Natural killer cell (primary cell): ENCODE measurements at regions not wholly inside any gene's neighbourhood (a gene's known extent, or its start where the extent isn't known, plus 50 kb on each side); places are given as distances from the start of the nearest gene placed in this dataset.

Experiments used
- ATAC-seq, 3 donors: fragments of 150-1000 bp in 2 of 3; fragments of 200-7000 bp in 1 of 3; cut with Tn5 transposase; 1 replicate in 1 of 3; 2 replicates in 2 of 3; pipeline ENCODE4 v1.10.0; 2021; ENCODE audit warnings: mild to moderate bottlenecking in 2 of 3, moderate library complexity in 2 of 3
- DNase-seq, 2 donors: peaks; one replicate each; pipeline versions ENCODE4 v3.0.0 to v3.0.0-alpha.2; 2013 to 2021; ENCODE audit warnings: mixed read lengths in 1 of 2
- H3K27ac ChIP-seq: one replicate; pipeline ENCODE4 v1.5.1; 2013; ENCODE audit warnings: mild to moderate bottlenecking, low read length
- H3K27me3 ChIP-seq: one replicate; pipeline ENCODE4 v1.6.1; 2013; ENCODE audit warnings: low read length; ENCODE audit not compliant: control insufficient read depth, insufficient read depth
- H3K36me3 ChIP-seq: one replicate; pipeline ENCODE4 v1.6.1; 2013; ENCODE audit warnings: low read length; ENCODE audit not compliant: control insufficient read depth, insufficient read depth
- H3K4me1 ChIP-seq: one replicate; pipeline ENCODE4 v1.6.1; 2013; ENCODE audit warnings: low read length; ENCODE audit not compliant: control insufficient read depth, insufficient read depth
- H3K4me3 ChIP-seq: one replicate; pipeline ENCODE4 v1.5.1; 2013; ENCODE audit warnings: low read length
- H3K9me3 ChIP-seq: one replicate; pipeline ENCODE4 v1.6.1; 2013; ENCODE audit warnings: low read length; ENCODE audit not compliant: control insufficient read depth, insufficient read depth
- H3K27ac Mint-ChIP-seq, 2 donors: one replicate each; pipeline ENCODE4 v1.8.0; 2022; ENCODE audit warnings: mild to moderate bottlenecking in 2 of 2, mixed read lengths in 2 of 2, moderate library complexity in 1 of 2
- H3K27me3 Mint-ChIP-seq, 2 donors: one replicate each; pipeline ENCODE4 v1.8.0; 2022; ENCODE audit warnings: low read depth in 2 of 2, mixed read lengths in 2 of 2
- H3K36me3 Mint-ChIP-seq: one replicate; pipeline ENCODE4 v1.8.0; 2022; ENCODE audit warnings: mixed read lengths
- H3K4me1 Mint-ChIP-seq, 2 donors: one replicate each; pipeline ENCODE4 v1.8.0; 2022; ENCODE audit warnings: mixed read lengths in 2 of 2
- H3K4me3 Mint-ChIP-seq: one replicate; pipeline ENCODE4 v1.8.0; 2022; ENCODE audit warnings: mild to moderate bottlenecking, moderate library complexity, mixed read lengths
- H3K9me3 Mint-ChIP-seq, 2 donors: one replicate each; pipeline ENCODE4 v1.8.0; 2022; ENCODE audit warnings: mixed read lengths in 2 of 2
- CTCF ChIP-seq: fragments of 200-600 bp; IDR thresholded peaks from one replicate; pipeline ENCODE4 v1.8.0; 2022; ENCODE audit warnings: antibody characterized with exemption
- WGBS: methylation state at CpG from one replicate; pipeline ENCODE4 v1.1.7; 2013; ENCODE audit warnings: missing lambda C conversion rate; ENCODE audit not compliant: insufficient coverage; 5-methylcytosine and 5-hydroxymethylcytosine counted together
- intact Hi-C: fragments of 100-400 bp; cut with micrococcal nuclease; formaldehyde crosslinking; loops from one replicate; pipeline ENCODE4 v1.14.2; 2022

- no peaks in the 10 kb centered on the region for H3K27me3 ChIP-seq
- Mint-ChIP-seq H3K36me3 (no peaks in the 10 kb centered on the region), H3K9me3 (no peaks in the 10 kb centered on the region), H3K4me1 (peaks cover 22 to 43% of the 10 kb centered on the region in 2 donors), H3K27ac (no peak overlapping the region), H3K4me3 (no peak overlapping the region), H3K27me3 (no peaks in the 10 kb centered on the region)
- no peaks in the 10 kb centered on the region for H3K36me3 ChIP-seq
- no peaks in the 10 kb centered on the region for H3K9me3 ChIP-seq
- 100% methylated on average over 3 of the region's 3 CpGs for WGBS
- H3K27ac ChIP-seq = no peak overlapping the region
- DNase-seq (no peak), ATAC-seq (no peak)
- no peak overlapping the region for H3K4me3 ChIP-seq
- intact Hi-C loops = no loop called here
- peaks cover 22% of the 10 kb centered on the region for H3K4me1 ChIP-seq
- no peak for TF ChIP-seq CTCF
Measured at GRCh38 chr12:92039046-92039445, 106.6 kb downstream of the BTG1 start.

GRCh38 chr12:92038476-92038875 lies 107.2 kb downstream of the BTG1 start:
- no peaks in the 10 kb centered on the region for H3K36me3 ChIP-seq
- no peak overlapping the region for H3K4me3 Mint-ChIP-seq
- H3K4me1 Mint-ChIP-seq = peaks cover 25 to 47% of the 10 kb centered on the region in 2 donors
- ATAC-seq = no peak
- peaks cover 25% of the 10 kb centered on the region for H3K4me1 ChIP-seq
- intact Hi-C loops = no loop called here
- H3K27ac ChIP-seq = no peak overlapping the region
- no peak overlapping the region for H3K4me3 ChIP-seq
- H3K9me3 Mint-ChIP-seq = no peaks in the 10 kb centered on the region
- H3K9me3 ChIP-seq = no peaks in the 10 kb centered on the region
- no peaks in the 10 kb centered on the region for H3K27me3 ChIP-seq
- H3K27ac Mint-ChIP-seq = peak overlapping the region in 1 of 2 donors; percentile 27
- H3K36me3 Mint-ChIP-seq = no peaks in the 10 kb centered on the region
- H3K27me3 Mint-ChIP-seq = no peaks in the 10 kb centered on the region
- no peak for TF ChIP-seq CTCF
- WGBS = 95% methylated on average over 4 of the region's 4 CpGs
- no peak for DNase-seq

- peaks cover 2 to 3% of the 10 kb centered on the region in 2 donors for H3K9me3 Mint-ChIP-seq
- no peaks in the 10 kb centered on the region for H3K27me3 Mint-ChIP-seq
- DNase-seq (no peak), ATAC-seq (no peak)
- no peaks in the 10 kb centered on the region for H3K36me3 Mint-ChIP-seq
- H3K9me3 ChIP-seq = no peaks in the 10 kb centered on the region
- H3K27me3 ChIP-seq = no peaks in the 10 kb centered on the region
- peak overlapping the region; percentile 97 to 98 for H3K27ac Mint-ChIP-seq
- WGBS = 99% methylated on average over 6 of the region's 6 CpGs
- peaks cover 30% of the 10 kb centered on the region for H3K4me1 ChIP-seq
- H3K4me1 Mint-ChIP-seq = peaks cover 39 to 57% of the 10 kb centered on the region in 2 donors
- no peak overlapping the region for H3K4me3 ChIP-seq
- H3K36me3 ChIP-seq = no peaks in the 10 kb centered on the region
- H3K4me3 Mint-ChIP-seq = no peak overlapping the region
- no peak for TF ChIP-seq CTCF
- H3K27ac ChIP-seq = peak overlapping the region; percentile 71
- intact Hi-C loops = no loop called here
Measured at GRCh38 chr12:92036771-92037453, 108.7 kb downstream of the BTG1 start.
